Caco-2 (cell line): ENCODE measurements at regions not wholly inside any gene's neighbourhood (a gene's known extent, or its start where the extent isn't known, plus 50 kb on each side); places are given as distances from the start of the nearest gene placed in this dataset.
"Not testable (repeated sequence)": the region's sequence is repeated elsewhere in the genome, so short reads cannot be mapped to it uniquely, and the experiment has no call there.

Experiments used
- BruUV-seq: library from RNA; stranded (reverse); fragments of 400-500 nt; replicated peaks from 2 replicates; lab custom pipeline; 2021; lab: Mats Ljungman, UMichigan
- CTCF ChIA-PET: fragments of 300-600 bp; sonication (Branson Sonifier 250); formaldehyde crosslinking; loops from one replicate; lab custom pipeline; 2022; ENCODE audit warnings: antibody characterized with exemption; lab: Charles Lee
- POLR2A ChIA-PET: fragments of 300-600 bp; sonication (Branson Sonifier 250); formaldehyde crosslinking; loops from one replicate; lab custom pipeline; 2022; ENCODE audit warnings: antibody characterized with exemption; lab: Charles Lee
- DNase-seq, 2 experiments: peaks; one replicate each; pipeline versions ENCODE4 v3.0.0 to v3.0.0-alpha.2; 2020 to 2022
- H3K27me3 ChIP-seq: replicated peaks from 2 replicates; pipeline ENCODE4 v1.6.0; 2011; ENCODE audit warnings: low read length; ENCODE audit not compliant: control insufficient read depth, insufficient read depth
- H3K36me3 ChIP-seq: 2 replicates; pipeline ENCODE4 v1.5.1; 2011; ENCODE audit warnings: low read length; ENCODE audit not compliant: control insufficient read depth, insufficient read depth
- H3K4me1 ChIP-seq: fragments of 250-450 bp; sonication (Bioruptor Pico); 2 replicates; pipeline ENCODE4 v1.5.1; 2020; ENCODE audit warnings: mild to moderate bottlenecking
- H3K4me3 ChIP-seq: 2 replicates; pipeline ENCODE4 v1.5.1; 2011; ENCODE audit warnings: low read depth, mild to moderate bottlenecking, control low read depth, low read length
- H3K9me3 ChIP-seq: fragments of 250-450 bp; sonication (Bioruptor Pico); 2 replicates; pipeline ENCODE4 v1.5.1; 2020; ENCODE audit warnings: mild to moderate bottlenecking, moderate library complexity
- H3K27ac Mint-ChIP-seq: one replicate; pipeline ENCODE4 v1.8.0; 2022; ENCODE audit warnings: mixed read lengths; ENCODE audit not compliant: unreplicated experiment
- H3K27me3 Mint-ChIP-seq: one replicate; pipeline ENCODE4 v1.8.0; 2022; ENCODE audit warnings: mixed read lengths; ENCODE audit not compliant: insufficient read depth, unreplicated experiment
- H3K36me3 Mint-ChIP-seq: one replicate; pipeline ENCODE4 v1.8.0; 2022; ENCODE audit warnings: mild to moderate bottlenecking, mixed read lengths; ENCODE audit not compliant: insufficient read depth, unreplicated experiment
- H3K4me1 Mint-ChIP-seq: one replicate; pipeline ENCODE4 v1.8.0; 2022; ENCODE audit warnings: low read depth, mixed read lengths; ENCODE audit not compliant: unreplicated experiment
- H3K4me3 Mint-ChIP-seq: one replicate; pipeline ENCODE4 v1.8.0; 2022; ENCODE audit warnings: mild to moderate bottlenecking, moderate library complexity, mixed read lengths; ENCODE audit not compliant: unreplicated experiment
- H3K9me3 Mint-ChIP-seq: one replicate; pipeline ENCODE4 v1.8.0; 2022; ENCODE audit warnings: mixed read lengths; ENCODE audit not compliant: unreplicated experiment
- CTCF ChIP-seq, 2 experiments: fragments of 200-600 bp in 1 of 2; IDR thresholded peaks; 1 replicate in 1 of 2; 2 replicates in 1 of 2; pipeline versions ENCODE4 v1.5.1 to v1.8.0; 2011 to 2022; ENCODE audit warnings: antibody characterized with exemption in 1 of 2, control low read depth in 1 of 2, inconsistent platforms in 1 of 2, low read depth in 1 of 2, low read length in 1 of 2, mild to moderate bottlenecking in 1 of 2, moderate library complexity in 1 of 2; ENCODE audit not compliant: insufficient read depth in 1 of 2, severe bottlenecking in 1 of 2, unreplicated experiment in 1 of 2
- intact Hi-C: fragments of 100-400 bp; cut with micrococcal nuclease; formaldehyde crosslinking; loops from one replicate; pipeline ENCODE4 v1.10.0; 2022; ENCODE audit not compliant: unreplicated experiment

- POLR2A ChIA-PET, H3K27ac Mint-ChIP-seq, H3K27me3 ChIP-seq, H3K4me1 ChIP-seq, H3K4me3 ChIP-seq, H3K9me3 Mint-ChIP-seq, H3K36me3 ChIP-seq, H3K4me3 Mint-ChIP-seq, CTCF ChIA-PET, BruUV-seq, intact Hi-C loops, H3K4me1 Mint-ChIP-seq, H3K36me3 Mint-ChIP-seq, H3K9me3 ChIP-seq: not testable (repeated sequence)
- peak; percentile 57 to 76 for TF ChIP-seq CTCF (IDR thresholded peaks at IDR 0.05; ENCODE audit: insufficient read depth in 1 of 2, low read depth in 1 of 2, low read length in 1 of 2, severe bottlenecking in 1 of 2, unreplicated experiment in 1 of 2)
- peaks cover 10% of the 10 kb centered on the region for H3K27me3 Mint-ChIP-seq
- DNase-seq, result peak in 1 of 2 experiments; percentile 41
Observed at GRCh38 chr15:77902921-77903760, 174.4 kb downstream of the TBC1D2B start.

- Histone ChIP-seq H3K4me1 (no peaks in the 10 kb centered on the region), H3K27me3 (no peaks in the 10 kb centered on the region), H3K4me3 (no peak overlapping the region), H3K9me3 (no peaks in the 10 kb centered on the region), H3K36me3 (no peaks in the 10 kb centered on the region)
- no peak overlapping the region for H3K27ac Mint-ChIP-seq
- H3K4me1 Mint-ChIP-seq, result no peaks in the 10 kb centered on the region
- ChIA-PET CTCF (interaction anchor here (1.1 kb wide), 1 partner anchor 206 kb away, joined by 3 read pairs; no protein-coding TSS in a partner anchor), POLR2A (no interaction called here)
- H3K27me3 Mint-ChIP-seq, result peaks cover 8% of the 10 kb centered on the region
- no peak overlapping the region for H3K4me3 Mint-ChIP-seq
- H3K9me3 Mint-ChIP-seq, result no peaks in the 10 kb centered on the region
- intact Hi-C loops, result no loop called here
- peak; percentile 7 to 29 for TF ChIP-seq CTCF (IDR thresholded peaks at IDR 0.05; ENCODE audit: insufficient read depth in 1 of 2, low read depth in 1 of 2, low read length in 1 of 2, severe bottlenecking in 1 of 2, unreplicated experiment in 1 of 2)
- DNase-seq, result peak; percentile 29 to 44
- BruUV-seq, result no TSS peak
- no peaks in the 10 kb centered on the region for H3K36me3 Mint-ChIP-seq
Observed at GRCh38 chr15:77901921-77902750, 175.4 kb downstream of the TBC1D2B start.

GRCh38 chr15:77901251-77901881, 176.1 kb downstream of the TBC1D2B start:
- CTCF ChIA-PET, result interaction anchor here (1.1 kb wide), 1 partner anchor 207 kb away, joined by 3 read pairs; no protein-coding TSS in a partner anchor

More at GRCh38 chr15:77901251-77901881, 176.1 kb downstream of the TBC1D2B start:
- peak in 1 of 2 experiments; percentile 31 for DNase-seq
- intact Hi-C loops, result no loop called here
- Mint-ChIP-seq H3K4me1 (no peaks in the 10 kb centered on the region), H3K9me3 (no peaks in the 10 kb centered on the region), H3K27ac (no peak overlapping the region), H3K36me3 (no peaks in the 10 kb centered on the region), H3K27me3 (peaks cover 6% of the 10 kb centered on the region), H3K4me3 (no peak overlapping the region)
- Histone ChIP-seq H3K4me3 (no peak overlapping the region), H3K27me3 (no peaks in the 10 kb centered on the region), H3K9me3 (no peaks in the 10 kb centered on the region), H3K4me1 (no peaks in the 10 kb centered on the region), H3K36me3 (no peaks in the 10 kb centered on the region)
- BruUV-seq, result no TSS peak
- POLR2A ChIA-PET, result no interaction called here
- no peak for TF ChIP-seq CTCF (IDR thresholded peaks at IDR 0.05; ENCODE audit: insufficient read depth in 1 of 2, low read depth in 1 of 2, low read length in 1 of 2, severe bottlenecking in 1 of 2, unreplicated experiment in 1 of 2)
